Activated naive CD4-positive, alpha-beta T cell treated with anti-CD3 and anti-CD28 coated beads, Interleukin-2, amount 10 ng/mL, durations not matched to agents 7 days and 5 days (primary cell): ENCODE measurements at regions not wholly inside any gene's neighbourhood (a gene's known extent, or its start where the extent isn't known, plus 50 kb on each side); places are given as distances from the start of the nearest gene placed in this dataset.

Experiments
- CTCF ChIA-PET: fragments of 350-600 bp; sonication (Branson Sonifier 250); formaldehyde crosslinking; loops from one replicate; lab custom pipeline; 2021; ENCODE audit warnings: antibody characterized with exemption; lab: Charles Lee
- DNase-seq: peaks from one replicate; pipeline ENCODE4 v3.0.0-alpha.2; 2020
- H3K27ac Mint-ChIP-seq: one replicate; pipeline ENCODE4 v1.8.0; 2021; ENCODE audit warnings: mild to moderate bottlenecking, moderate library complexity, mixed read lengths
- H3K27me3 Mint-ChIP-seq: one replicate; pipeline ENCODE4 v1.8.0; 2021; ENCODE audit warnings: mild to moderate bottlenecking, mixed read lengths
- H3K36me3 Mint-ChIP-seq: one replicate; pipeline ENCODE4 v1.8.0; 2021; ENCODE audit warnings: mixed read lengths
- H3K4me1 Mint-ChIP-seq: one replicate; pipeline ENCODE4 v1.8.0; 2021; ENCODE audit warnings: mixed read lengths
- H3K4me3 Mint-ChIP-seq: one replicate; pipeline ENCODE4 v1.8.0; 2021; ENCODE audit warnings: mild to moderate bottlenecking, moderate library complexity, mixed read lengths
- H3K9me3 Mint-ChIP-seq: one replicate; pipeline ENCODE4 v1.8.0; 2021; ENCODE audit warnings: mixed read lengths

DNA sequence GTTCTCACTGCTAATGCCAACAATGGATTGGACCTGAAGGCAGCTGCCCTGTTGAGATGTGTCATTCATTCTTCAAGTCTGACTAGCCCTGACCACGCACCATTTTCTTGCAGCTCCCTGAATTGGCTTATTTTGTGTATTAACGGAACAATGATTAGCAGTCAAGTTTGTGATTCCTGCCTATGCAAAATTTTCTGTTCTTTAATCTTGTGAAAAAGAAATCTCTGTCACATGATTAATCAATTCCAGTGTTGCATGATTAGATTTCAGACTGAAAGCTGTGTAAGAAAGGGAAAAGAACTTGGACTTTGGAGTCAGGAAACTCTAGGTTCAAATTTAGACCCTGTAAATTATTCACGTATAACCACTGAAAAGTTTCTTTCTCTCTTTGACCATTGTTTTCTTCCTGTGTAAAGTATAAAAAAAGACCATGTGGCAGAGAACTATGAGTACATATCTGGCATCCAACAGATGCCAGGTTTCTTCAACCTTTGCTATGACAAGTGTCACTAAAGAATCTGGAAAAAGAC, 64.5 kb upstream of the SLC10A2 start:
- CTCF ChIA-PET: no interaction called here
- Mint-ChIP-seq H3K9me3 (peaks cover 1% of the 10 kb centered on the region), H3K27me3 (no peaks in the 10 kb centered on the region), H3K4me3 (no peak overlapping the region), H3K36me3 (no peaks in the 10 kb centered on the region), H3K4me1 (no peaks in the 10 kb centered on the region), H3K27ac (no peak overlapping the region)
- no peak for DNase-seq

DNA sequence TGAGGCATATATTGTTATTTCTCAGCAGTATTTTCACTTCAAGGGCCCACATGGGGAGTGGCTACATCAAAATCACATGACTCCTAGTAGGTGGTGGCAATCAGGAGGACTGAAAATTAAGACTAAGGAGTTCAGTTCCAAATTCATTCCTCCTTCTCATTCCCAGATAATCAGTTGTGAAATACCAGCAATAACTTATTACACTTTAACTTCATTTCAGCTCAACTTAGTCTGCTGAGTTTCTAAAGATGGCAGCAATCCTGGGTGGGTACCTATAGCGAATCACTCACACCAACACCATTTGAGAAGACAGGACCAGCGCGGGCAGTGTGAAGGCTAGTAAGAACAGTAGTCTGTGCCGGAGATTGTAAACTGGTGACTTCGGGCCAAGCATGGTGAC, 63.9 kb upstream of the SLC10A2 start:
- DNase-seq: no peak
- Mint-ChIP-seq H3K4me3 (no peak overlapping the region), H3K36me3 (no peaks in the 10 kb centered on the region), H3K27me3 (no peaks in the 10 kb centered on the region), H3K9me3 (peaks cover 1% of the 10 kb centered on the region), H3K27ac (no peak overlapping the region), H3K4me1 (no peaks in the 10 kb centered on the region)
- CTCF ChIA-PET: no interaction called here
